ENCODE measurements at regions not wholly inside any gene's neighbourhood (a gene's known extent, or its start where the extent isn't known, plus 50 kb on each side); places are given as distances from the start of the nearest gene placed in this dataset.

DNA sequence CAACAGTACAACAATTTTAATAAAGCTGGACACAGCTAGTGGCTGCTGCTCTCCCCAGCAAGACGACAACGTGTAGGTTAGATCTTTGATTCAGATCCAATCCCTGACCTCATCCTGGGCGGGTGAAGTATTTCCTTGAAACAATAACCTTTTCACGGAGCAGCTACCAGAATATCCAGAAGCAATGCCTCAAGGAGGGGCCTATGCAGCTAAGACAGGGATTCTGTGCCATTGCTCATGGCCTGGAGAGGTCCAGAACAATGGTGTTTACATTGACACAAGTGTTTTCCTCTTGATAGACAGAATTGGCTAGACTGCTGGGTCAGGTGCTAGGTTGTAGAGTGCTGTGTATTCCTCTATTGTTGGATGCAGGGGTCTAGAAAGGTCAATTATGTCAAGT, 520.1 kb downstream of the BCL11A start:
- no peak for DNase-seq

DNA sequence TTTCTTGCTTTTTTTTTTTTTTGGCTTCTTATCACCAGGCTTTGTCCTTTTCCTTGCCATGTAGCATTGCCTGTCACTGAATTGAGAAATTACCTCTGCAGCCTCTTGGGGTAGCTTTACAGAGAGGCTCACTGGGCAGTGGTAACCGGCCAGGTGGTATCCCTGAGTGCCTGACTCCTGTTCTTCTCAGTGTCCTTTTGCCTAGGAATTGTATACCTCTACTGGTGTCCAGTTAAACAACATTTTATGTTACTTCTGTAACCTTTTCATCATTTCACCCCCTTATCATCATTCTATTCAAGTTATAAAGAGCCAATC, 523.9 kb downstream of the BCL11A start:
- DNase-seq: no peak

DNA sequence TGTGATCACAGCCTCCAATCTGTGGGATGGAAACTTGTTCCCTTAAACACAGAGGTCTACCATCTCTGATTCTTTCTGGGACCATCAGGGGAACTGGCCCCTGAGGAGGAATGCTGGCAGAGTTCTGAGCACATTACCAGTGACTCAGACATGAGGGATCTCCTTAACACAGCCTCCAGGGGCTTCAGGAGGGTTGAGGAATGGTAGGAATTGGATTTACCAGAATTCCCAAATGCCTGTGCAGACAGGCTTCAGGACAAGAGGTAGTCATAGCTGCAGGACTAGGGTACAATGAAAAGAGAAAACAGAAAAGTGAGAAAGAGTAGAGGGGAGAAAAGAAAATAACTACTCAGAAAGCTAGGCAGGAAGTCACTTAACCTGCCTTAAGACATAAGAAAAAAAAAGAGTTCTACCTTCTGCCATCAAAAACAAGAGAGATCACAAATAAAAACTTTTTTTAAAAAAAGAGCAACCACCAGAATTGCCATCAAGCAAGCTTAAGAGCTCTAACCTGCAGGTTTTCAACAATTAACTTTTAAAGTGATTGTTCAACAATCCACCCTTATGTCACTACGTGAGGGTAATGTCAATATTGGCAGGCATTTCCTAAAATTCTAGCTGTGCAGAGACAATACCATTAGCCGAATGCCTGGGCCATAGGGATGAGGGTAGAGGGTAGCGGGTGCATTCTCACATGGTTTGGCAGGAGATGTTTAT, 524.4 kb downstream of the BCL11A start:
- no peak for DNase-seq

DNA sequence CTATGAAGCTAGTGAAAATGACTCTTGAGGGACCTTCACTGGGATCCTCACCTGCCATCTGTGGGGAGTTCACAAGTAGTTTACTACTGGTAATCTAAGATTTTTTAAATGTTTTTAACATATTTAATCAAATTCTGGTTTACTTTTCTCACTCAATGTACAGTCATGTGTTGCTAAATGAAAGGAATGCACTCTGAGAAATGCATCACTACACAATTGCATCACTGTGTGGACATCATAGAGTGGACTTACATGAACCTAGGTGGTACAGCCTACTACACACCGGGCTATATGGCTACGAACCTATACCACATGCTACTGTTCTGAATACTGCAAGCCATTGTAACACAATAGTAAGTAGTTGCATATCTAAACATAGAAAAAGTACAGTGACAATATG, 528.0 kb downstream of the BCL11A start:
- DNase-seq: no peak

DNA sequence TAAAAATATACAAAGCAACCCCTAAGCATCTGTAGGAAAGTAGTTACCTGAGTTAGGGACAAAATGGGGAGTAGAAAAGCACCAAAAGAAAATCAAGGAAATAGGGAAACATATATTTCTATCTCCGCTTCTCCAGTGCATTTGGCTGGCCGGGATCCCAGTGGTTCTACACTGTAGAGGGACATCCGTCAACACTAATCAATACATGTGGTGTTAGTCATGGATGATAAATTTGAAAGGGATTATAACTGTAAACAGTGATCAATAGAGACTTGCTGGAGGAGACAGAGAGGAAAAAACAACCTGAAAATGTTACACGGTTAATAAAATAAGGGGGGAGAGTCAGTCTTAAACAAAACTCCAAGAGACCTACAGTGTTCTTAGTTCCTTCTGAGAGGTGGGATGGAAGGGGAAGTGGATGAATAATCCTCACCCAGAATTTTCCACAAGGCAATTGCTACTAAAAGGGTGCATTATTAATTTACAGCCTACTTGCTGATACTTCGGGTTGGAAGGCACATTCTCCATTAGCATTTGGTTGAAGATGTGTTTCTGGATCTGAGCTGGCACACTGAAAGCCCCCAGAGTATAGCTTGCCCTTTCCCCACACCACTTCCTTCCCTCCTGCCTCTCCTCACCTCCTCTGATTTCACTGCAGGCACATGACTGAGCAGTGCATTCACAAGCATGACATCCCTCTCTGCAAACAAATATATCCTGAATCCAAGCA, 530.0 kb downstream of the BCL11A start:
- no peak for DNase-seq

DNA sequence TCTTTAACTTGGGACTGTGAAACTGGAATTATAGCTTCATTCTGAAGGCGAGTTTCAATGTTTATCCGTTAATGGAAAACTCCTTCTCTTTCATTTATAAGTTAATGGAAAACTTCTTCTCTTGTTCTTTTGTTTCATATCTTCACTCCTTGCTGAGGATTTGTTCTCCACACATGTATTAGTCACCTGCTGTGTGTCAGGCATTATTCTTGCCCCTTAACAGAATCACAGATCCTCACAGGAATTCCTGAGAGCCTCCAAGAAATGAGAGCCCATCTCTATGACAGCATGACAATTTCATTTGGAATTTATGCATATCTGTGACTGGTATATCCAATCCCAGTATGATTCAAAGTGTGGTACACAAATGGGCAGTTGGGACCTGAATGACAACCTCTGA, 545.8 kb downstream of the BCL11A start:
- no peak for DNase-seq

DNA sequence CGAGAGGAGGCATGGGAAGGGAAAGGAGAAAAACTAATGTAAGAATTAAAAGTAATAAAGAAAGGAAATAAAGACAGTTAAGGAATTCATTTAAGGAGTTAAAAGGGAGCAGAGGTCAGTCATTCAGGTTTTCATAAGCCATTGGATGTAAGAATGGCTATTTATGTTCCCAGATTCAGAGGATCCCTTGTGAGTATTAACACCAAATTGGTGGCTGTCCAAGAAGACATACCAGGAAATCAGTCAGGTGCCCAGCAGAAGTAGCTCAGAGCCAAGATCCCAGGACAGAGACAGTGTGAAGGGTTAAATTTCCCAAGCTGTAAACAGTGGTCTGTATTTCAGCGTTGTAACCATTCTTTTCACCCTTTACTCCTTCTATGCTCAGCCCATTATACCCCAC, 550.4 kb downstream of the BCL11A start:
- no peak for DNase-seq

DNA sequence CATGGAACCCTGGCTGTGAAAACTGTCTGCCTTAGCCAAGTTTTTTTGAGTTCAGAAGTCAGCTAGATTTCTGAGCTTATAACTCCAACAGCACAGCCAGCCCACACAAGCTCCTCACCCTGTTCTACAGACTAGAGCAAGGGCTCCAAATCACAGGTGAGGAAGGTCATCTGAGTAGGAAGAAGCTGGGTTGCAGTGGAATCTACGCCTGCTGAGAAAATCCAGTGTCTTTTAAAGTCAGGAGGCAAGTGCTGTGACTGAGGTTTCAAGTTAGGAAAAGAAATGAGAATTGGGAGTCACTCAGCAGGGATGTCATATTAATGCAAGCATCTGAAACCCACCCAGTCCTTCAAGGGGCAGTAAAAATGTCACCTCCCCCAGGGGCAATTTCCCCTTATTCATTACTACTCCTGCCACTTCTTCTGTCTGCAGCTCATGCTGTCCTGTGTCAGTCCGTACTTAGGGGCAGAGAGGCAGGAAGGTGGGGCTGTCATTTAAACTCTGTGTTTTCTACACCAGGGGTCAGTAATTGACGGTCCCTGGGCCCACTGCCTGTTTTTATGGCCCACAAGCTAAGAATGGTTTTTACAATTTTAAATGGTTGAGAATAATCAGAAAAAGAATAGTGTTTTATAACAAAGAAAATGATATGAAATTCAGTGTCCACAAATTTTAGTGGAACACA, 551.1 kb downstream of the BCL11A start:
- no peak for DNase-seq

DNA sequence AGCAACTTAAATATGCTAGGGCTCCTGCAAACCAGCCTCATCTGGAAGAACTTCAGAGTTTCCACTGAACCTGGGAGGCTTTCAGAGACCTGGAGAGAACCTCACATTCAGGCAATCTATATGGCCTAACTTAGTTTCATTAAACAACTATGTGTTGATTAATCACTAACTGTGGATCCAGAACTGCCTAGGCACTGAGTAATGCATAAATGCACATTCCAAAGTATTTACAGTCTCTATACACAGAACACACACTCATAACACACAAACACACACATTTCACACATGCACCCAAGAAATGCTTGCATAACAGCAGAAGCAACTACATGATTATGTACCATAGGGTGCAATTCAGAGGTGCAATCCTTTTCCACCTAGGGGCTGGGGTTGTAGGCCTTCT, 552.8 kb downstream of the BCL11A start:
- no peak for DNase-seq

DNA sequence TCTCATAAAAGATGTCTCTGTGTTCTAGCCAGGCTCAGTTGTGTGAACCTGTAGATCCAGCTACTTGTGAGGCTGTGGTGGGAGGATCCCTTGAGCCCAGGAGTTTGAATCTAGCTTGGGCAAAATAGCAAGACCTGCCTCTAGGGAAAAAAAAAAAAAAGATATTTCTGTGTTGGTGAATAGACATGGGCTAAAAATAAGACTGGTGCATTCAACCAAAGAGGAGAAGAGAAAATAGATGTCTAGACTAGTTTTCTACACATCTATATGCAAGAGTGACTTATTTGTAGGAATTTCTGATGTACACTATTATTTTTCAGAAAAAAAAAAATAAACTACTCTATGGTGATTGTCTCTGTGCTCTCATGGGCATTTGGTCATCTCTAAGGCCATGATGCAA, 555.1 kb downstream of the BCL11A start:
- DNase-seq: no peak

DNA sequence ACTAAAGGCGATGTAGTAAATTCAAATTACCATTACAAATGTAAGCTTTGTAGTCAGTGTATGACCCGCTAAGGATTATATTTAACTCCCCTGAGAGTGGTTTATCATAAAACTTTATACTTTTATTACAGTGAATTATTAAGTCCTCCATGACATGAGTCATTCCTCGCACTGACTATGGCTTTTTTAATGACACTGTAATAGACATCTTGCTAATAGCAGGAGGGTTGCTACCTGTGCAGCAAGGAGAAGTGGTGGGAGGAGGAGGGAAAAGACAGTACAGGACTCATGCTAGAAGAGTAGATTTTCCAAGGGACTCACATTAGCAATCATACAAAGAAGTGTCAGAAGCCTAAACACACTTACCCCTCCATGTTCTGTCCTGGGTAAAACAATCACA, 556.1 kb downstream of the BCL11A start:
- DNase-seq: no peak

DNA sequence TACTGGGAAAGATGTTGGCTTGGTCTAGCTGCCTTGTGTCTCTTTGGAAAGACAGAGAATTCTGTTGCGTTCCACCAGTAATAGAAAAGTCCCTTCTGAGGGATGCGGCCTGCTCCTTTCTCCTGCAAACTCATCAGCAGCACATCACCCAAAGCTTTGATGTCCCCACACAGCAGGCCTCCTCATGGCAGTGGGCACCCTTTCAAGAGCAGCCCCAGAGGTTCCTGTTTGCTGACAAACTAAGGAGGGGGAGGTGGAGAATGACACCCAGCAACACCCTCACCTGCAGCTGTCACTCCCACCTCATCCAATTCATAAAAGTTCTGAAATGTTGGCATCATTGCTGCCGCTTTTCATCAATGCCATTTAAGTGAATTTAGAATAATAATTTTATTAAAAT, 556.6 kb downstream of the BCL11A start:
- no peak for DNase-seq

DNA sequence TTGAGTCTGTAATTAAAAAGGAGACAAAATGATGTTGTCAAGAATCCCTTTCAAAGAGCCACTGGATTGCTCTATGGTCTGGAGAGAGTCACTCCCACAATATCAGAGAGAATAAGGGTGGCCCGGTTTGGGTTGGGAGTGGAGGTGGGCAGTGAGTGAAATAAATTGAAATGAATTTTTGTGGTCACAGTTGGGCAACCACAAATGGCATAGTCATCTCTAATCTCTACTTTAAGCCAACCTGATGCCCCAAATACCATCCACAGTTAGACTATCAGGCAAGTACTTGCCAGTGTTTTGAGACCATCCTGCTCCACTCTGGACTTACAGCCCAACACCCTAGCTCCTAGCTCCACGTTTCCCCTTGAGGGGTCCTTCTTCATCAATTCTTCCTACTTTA, 559.7 kb downstream of the BCL11A start:
- no peak for DNase-seq

DNA sequence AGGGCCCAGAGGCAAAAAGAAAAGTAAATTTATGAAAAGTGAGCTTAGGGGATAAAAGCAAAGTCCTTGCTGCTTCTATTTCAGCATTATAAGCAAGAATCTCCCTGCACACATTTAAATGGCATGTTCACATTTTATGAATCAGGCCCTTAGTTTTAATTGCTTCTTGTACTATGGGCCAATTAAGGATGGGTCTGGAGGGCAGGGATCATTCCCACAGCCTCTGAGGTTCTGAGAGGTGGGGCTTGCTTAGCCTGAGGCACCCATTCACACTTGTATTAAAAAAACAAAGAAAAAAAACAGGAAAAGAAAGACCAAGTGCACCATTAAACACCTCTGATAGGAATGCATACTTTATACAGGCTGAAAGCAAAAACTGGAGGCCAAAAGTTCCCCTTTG, 565.1 kb downstream of the BCL11A start:
- DNase-seq: no peak

DNA sequence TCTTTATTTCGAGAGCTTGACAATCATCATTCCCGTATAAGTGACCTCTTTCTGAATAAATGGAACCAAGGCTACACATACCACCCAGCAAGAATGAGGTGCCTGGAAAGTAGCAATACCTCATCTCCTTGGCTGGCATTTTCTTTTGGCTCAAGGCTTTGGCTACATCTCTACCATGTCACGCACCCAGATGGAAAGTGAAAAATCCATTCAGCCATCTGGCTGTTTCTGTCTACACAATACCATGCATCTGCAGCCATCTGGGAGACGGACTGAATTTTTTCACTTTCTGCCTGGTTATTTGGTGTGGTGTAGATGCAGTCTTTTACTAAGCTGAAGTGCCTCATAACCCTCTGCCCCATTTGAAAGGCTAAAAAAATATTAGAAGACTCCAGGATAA, 566.9 kb downstream of the BCL11A start:
- DNase-seq: no peak

DNA sequence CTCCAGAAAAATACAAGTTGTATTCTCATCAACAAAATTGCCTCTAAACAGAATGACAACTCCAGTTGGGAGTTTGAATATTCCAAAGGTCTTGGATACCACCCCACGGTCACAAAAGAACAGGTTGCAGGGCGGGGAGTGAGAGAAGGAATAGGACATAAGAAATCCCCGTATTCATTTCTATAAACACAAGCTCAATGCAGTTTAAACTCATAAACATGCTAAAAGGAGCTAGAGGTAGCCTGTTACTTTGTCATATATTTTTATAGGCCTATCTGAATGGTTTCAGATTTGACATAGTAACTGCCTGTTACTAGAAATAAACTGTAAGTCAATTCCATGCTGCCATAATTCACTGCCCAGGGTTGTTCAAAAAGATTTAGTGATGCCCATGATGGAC, 567.5 kb downstream of the BCL11A start:
- no peak for DNase-seq

DNA sequence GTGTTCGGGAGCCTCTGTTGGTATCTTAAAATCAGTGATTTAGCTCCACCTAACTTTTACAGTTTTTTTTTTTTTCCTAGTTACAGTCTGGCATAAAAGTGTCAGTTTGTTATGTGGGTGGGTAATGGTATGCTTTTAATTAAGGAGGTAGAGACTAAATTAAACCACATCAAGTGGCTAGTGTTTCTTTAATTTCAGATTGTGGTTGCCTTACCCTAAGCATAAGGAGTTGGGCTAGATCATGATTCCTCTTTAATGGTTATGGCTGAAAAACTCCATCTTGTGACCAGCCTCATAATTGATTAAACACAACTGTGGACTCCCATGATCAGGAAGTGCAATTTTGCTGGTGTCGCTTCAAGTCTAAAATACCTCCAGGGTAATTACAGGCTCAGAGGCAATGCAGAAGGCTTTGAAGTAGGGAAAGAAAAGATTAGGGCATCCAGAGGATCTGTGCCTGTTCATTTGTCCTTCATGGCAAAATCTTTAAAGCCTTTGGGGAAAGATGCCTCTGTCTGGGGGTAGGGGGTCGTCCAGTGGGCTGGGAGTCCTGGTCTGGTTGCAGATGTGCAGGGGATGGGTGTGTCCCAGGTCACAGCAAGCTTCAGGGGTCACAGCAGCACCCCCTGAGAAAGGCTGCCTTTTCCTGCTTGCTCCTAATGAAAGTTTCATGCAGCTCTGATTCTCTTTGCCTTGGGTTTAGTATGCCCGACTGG, 579.2 kb downstream of the BCL11A start:
- no peak for DNase-seq

DNA sequence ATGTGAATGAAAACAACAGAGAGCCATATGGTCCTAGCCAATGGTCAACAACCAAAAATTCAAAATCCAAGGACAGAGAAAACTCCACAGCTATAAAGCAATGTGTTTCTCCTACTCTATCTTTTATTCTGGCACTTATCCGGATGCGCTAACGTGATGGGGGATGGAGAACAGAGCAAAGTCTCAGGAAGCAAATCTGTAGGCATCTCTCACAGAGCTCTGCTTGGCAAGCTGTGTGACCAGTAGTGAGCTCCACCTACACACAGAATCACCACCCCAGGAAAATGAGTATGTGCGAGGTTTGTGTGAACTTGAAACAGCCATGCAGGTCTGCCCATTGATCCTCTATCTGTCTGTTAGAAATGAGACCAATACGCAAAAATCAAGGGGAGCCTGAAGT, 584.3 kb downstream of the BCL11A start:
- DNase-seq: no peak

DNA sequence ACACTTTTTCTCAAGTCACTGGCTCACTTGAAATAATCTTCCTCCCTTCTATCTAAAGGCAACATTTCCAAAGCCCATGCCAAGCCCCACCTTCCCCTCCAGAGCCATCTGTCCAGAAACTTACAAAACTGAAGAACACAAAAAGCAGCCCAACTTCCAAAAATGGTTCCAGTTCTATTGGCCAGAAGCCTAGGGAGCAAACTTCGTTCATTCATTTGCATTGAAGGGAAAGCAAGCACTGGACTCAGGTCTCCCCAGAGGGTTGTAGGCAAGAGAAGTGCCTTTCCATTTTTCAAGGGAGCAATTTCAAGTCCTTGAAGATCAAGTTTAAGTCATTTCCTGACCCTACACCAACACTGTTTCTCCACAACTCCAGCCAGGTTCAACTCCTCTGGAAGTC, 585.0 kb downstream of the BCL11A start:
- no peak for DNase-seq

DNA sequence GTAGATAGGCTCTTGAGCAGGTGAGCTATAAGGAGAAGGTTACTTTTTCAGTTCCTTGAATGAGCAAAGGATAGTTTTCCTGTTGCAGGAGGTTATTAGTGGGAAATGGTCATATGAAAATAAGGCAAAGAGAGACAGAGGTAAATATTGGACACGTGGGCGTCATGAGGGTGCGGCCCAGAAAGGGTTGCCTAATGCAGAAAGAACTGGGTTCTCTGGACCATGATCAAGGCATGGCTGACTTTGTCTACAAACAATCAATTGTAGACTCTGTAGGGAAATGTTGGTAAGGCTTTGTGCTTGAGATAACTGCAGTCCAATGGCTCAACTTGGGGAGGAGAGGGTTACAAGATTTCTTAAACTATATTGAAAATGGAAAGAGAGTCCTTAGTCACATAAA, 585.8 kb downstream of the BCL11A start:
- no peak for DNase-seq

DNA sequence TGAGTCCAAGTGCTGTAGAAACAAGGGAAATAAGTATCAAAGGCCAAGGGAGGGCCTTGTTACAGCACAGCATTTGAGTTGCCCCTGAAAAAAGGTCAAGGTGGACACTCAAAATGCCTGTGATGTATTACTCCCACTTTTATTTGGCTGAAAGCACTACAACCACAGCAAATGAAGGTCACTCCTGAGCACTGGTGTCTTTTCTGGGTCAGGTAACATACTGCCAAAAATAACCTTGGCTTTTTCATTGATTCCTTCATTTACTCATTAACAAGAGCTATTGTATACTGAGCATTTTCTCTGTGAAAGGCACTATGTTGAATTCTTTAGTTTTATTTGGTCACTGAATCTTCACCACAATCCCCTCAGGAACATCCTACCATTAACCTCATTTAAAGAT, 590.3 kb downstream of the BCL11A start:
- no peak for DNase-seq

DNA sequence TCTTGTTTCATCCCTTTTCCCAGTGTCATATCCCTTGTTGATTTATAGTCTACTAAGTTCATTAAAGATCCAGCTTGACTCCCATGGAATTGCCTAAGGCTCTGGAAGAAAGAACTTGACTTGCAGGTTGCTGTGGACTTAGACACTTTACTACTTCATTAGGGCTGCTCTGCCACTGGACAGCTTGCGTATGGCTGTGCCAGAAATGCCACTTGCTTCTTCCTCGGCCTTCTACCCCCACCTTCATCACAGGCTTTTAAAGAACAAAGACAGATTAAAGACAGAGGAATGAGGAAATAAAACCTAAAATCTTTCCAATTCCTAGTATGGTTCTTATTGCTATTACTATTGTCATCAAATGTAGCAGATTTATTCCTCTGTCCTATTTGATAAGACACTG, 591.7 kb downstream of the BCL11A start:
- no peak for DNase-seq

DNA sequence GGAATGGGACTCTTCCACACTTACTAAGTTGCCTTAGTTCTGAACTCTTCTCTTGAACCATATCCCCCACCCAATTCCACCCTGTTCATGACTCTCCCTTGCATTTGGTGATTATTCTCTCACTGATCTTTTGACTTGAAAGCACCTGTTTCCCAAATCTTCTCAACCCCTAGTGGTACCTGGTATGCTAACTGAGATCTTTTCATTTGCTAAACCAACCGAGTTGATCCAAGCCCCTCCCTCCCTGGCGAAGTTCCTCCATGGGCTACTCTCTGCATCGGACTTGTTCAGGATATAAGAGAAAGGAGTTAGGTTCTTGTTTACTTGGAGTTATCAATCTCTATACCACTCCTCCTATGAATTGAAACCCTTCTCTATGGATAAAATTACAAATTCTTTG, 593.5 kb downstream of the BCL11A start:
- no peak for DNase-seq

DNA sequence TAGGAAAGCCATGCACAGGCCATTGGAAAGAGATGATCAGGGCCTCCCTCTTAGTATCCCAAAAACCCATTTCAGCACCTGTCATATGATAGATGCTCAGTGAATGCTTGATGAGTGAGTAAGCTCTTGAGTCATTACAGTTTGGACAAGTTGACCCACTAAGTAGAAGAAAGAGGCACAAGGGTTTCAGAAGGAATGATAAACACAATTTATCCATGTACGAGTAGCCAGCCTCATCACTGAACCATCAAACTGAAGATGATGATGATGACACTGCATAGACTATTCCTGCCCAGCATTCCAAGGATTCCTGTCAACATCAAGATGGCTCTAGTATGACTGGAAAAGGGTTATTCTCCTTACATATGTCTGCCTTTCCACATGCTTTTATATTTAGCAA, 596.0 kb downstream of the BCL11A start:
- DNase-seq: no peak
